ACC112 (cell line): ENCODE measurements at regions not wholly inside any gene's neighbourhood (a gene's known extent, or its start where the extent isn't known, plus 50 kb on each side); places are given as distances from the start of the nearest gene placed in this dataset.
A peak's percentile ranks its signal among the peaks of the same experiment; 100 is the strongest.

Experiments
- H2AFZ ChIP-seq: fragments of 200-600 bp; sonication (generic); one replicate; pipeline ENCODE4 v1.6.0; 2017; ENCODE audit warnings: antibody characterized with exemption, low read length; ENCODE audit not compliant: unreplicated experiment
- H3K27ac ChIP-seq: fragments of 200-600 bp; sonication (generic); 2 replicates; pipeline ENCODE4 v1.5.1; 2014; ENCODE audit warnings: low read depth, mild to moderate bottlenecking, antibody characterized with exemption, low read length, moderate library complexity
- H3K27me3 ChIP-seq: fragments of 200-600 bp; sonication (generic); 2 replicates; pipeline ENCODE4 v1.6.1; 2014; ENCODE audit warnings: mild to moderate bottlenecking, antibody characterized with exemption, low read length, moderate library complexity, mixed read lengths; ENCODE audit not compliant: insufficient read depth
- H3K36me3 ChIP-seq: fragments of 200-600 bp; sonication (generic); 2 replicates; pipeline ENCODE4 v1.6.1; 2016; ENCODE audit warnings: mild to moderate bottlenecking, antibody characterized with exemption, low read length, moderate library complexity, mixed read lengths; ENCODE audit not compliant: insufficient read depth
- H3K4me1 ChIP-seq: fragments of 200-600 bp; sonication (generic); one replicate; pipeline ENCODE4 v1.6.1; 2016; ENCODE audit warnings: low read length, mixed read lengths; ENCODE audit not compliant: insufficient read depth, unreplicated experiment, control insufficient read depth
- H3K4me3 ChIP-seq: fragments of 200-600 bp; sonication (generic); 2 replicates; pipeline ENCODE4 v1.5.1; 2014; ENCODE audit warnings: mild to moderate bottlenecking, low read depth, low read length
- H3K79me2 ChIP-seq: fragments of 200-600 bp; sonication (generic); one replicate; pipeline ENCODE4 v1.6.0; 2016; ENCODE audit warnings: low read length; ENCODE audit not compliant: control insufficient read depth, unreplicated experiment, insufficient read depth

DNA sequence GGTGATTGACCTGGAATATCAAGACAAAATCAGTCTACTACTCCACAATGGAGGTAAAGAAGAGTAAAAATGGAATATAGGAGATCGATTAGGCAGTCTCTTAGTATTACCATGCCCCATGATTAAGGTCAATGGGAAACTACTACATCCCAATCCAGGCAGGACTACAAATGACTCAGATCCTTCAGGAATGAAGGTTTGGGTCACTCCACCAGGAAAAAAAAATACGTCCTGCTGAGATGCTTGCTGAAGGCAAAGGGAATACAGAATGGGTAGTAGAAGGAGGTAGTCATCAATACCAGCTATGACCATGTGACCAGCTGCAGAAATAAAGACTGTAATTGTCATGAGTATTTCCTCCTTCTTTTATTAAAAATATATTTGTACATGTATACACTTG, 103.4 kb upstream of the NPAS2 start:
- Histone ChIP-seq H3K27me3 (peaks cover 20% of the 10 kb centered on the region), H3K4me3 (no peak overlapping the region), H3K27ac (no peak overlapping the region), H2AFZ (no peak overlapping the region), H3K79me2 (no peaks in the 10 kb centered on the region), H3K4me1 (no peaks in the 10 kb centered on the region), H3K36me3 (no peaks in the 10 kb centered on the region)

GRCh38 chr2:100718065-100718629, 101.8 kb upstream of the NPAS2 start:
- H3K4me3 ChIP-seq = no peak overlapping the region
- H3K4me1 ChIP-seq = no peaks in the 10 kb centered on the region
- H3K36me3 ChIP-seq = no peaks in the 10 kb centered on the region
- peaks cover 29% of the 10 kb centered on the region for H3K27me3 ChIP-seq
- H3K79me2 ChIP-seq = no peaks in the 10 kb centered on the region
- H3K27ac ChIP-seq = no peak overlapping the region
- H2AFZ ChIP-seq = no peak overlapping the region

DNA sequence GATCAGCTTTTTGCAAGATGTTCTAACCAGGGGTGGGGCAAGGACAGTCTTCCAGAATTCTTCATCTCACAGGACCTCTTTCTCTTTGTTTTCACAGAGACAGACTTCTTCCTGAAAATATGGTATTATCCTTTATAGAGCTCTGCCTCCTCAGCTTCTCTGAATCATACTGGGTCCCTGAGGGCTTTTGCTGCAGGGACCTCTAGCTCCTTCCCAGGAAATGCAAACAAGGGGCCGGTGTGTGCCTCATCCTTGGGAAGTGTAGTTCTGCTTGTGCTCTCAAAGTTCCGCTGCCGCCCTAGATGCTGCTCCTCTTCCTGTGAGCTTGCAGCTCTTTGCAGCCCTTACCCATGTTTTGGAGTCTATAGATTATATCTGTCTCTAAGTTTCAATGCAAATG, 99.5 kb upstream of the NPAS2 start:
- H3K27ac ChIP-seq = no peak overlapping the region
- H3K36me3 ChIP-seq = no peaks in the 10 kb centered on the region
- H3K4me1 ChIP-seq = no peaks in the 10 kb centered on the region
- H3K27me3 ChIP-seq = peaks cover 40% of the 10 kb centered on the region
- H2AFZ ChIP-seq = no peak overlapping the region
- no peaks in the 10 kb centered on the region for H3K79me2 ChIP-seq
- H3K4me3 ChIP-seq = no peak overlapping the region

DNA sequence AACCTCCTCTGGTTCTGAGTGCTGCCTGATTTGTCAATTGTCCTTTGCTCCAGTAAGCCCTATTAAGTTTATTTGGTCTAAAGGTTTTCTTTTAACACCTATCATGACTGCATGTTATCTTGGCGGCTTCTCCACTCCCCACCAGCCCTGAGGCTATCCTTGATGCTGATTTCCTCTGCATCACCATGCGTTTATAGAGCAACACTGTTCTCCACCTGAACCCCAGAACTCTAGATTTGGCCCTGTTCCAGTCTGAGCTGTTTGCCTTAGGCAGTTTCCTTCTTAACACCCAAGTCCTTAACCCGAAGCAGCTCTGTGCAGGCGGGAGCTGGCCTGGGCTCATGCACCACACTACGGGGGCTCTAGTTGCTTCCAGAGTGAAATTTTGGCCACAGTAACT, 98.2 kb upstream of the NPAS2 start:
- no peak overlapping the region for H3K4me3 ChIP-seq
- no peaks in the 10 kb centered on the region for H3K36me3 ChIP-seq
- no peak overlapping the region for H3K27ac ChIP-seq
- no peaks in the 10 kb centered on the region for H3K79me2 ChIP-seq
- no peak overlapping the region for H2AFZ ChIP-seq
- H3K27me3 ChIP-seq = peaks cover 40% of the 10 kb centered on the region
- H3K4me1 ChIP-seq = no peaks in the 10 kb centered on the region

DNA sequence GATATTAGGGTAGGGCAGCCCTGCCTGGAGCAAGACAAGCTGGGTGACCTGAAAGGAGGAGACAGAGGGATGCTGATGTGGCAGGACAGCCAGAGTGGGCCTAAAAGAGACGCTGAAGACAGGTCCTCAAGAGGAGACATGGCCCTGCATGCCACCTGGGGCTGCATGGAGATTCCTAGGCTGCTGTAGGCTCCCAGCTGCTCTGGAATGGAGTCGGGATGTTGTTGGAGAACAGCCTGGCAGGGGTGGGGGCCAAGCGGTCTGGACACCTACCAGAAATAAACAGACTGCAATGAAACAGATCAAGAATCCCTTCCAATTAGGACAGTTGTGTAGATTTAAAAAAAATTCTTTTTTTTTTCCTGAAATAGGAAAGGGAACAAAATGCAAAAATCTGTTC, 97.8 kb upstream of the NPAS2 start:
- Histone ChIP-seq H2AFZ (no peak overlapping the region), H3K4me3 (no peak overlapping the region), H3K4me1 (no peaks in the 10 kb centered on the region), H3K79me2 (no peaks in the 10 kb centered on the region), H3K27me3 (peaks cover 40% of the 10 kb centered on the region), H3K27ac (no peak overlapping the region), H3K36me3 (no peaks in the 10 kb centered on the region)

GRCh38 chr2:100726866-100727265, 93.1 kb upstream of the NPAS2 start:
- peaks cover 9% of the 10 kb centered on the region for H3K4me1 ChIP-seq
- no peak overlapping the region for H2AFZ ChIP-seq
- H3K27ac ChIP-seq = no peak overlapping the region
- H3K79me2 ChIP-seq = no peaks in the 10 kb centered on the region
- no peak overlapping the region for H3K4me3 ChIP-seq
- peaks cover 17% of the 10 kb centered on the region; the same call in 1 of the 2 replicates for H3K27me3 ChIP-seq
- no peaks in the 10 kb centered on the region for H3K36me3 ChIP-seq

GRCh38 chr2:100730290-100730868, 89.6 kb upstream of the NPAS2 start:
- H3K27me3 ChIP-seq = no peaks in the 10 kb centered on the region
- no peaks in the 10 kb centered on the region for H3K79me2 ChIP-seq
- no peak overlapping the region for H3K4me3 ChIP-seq
- H3K36me3 ChIP-seq = no peaks in the 10 kb centered on the region
- H2AFZ ChIP-seq = no peak overlapping the region
- peaks cover 34% of the 10 kb centered on the region for H3K4me1 ChIP-seq
- no peak overlapping the region for H3K27ac ChIP-seq

DNA sequence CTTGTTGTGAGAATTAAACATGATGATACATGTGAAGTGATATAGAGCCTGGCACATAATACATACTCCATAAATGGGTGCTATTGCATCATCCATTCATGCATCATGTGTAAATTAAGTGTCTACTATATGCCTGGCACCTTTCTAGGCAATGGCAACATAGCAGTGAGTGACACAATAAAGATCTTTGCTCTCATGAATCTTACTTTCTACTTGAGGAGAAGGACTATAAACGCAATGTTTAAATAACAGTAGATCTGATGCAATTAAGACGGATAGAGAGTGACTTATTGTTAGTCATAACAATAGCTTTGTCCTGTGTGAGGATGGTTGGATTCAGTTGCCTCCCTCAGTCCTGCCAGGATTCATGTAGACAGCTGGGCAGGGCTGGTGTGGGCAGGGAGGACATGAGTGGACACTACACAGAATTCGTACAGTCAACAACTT, 88.4 kb upstream of the NPAS2 start:
- Histone ChIP-seq H2AFZ (no peak overlapping the region), H3K27me3 (no peaks in the 10 kb centered on the region), H3K27ac (peak overlapping the region; percentile 67), H3K36me3 (no peaks in the 10 kb centered on the region), H3K4me1 (peaks cover 34% of the 10 kb centered on the region), H3K79me2 (no peaks in the 10 kb centered on the region), H3K4me3 (no peak overlapping the region)

- Histone ChIP-seq H3K27ac (peak overlapping the region; percentile 78), H3K79me2 (no peaks in the 10 kb centered on the region), H3K4me1 (peaks cover 34% of the 10 kb centered on the region), H3K36me3 (no peaks in the 10 kb centered on the region), H2AFZ (peak overlapping the region; percentile 3), H3K4me3 (peak overlapping the region; percentile 11), H3K27me3 (no peaks in the 10 kb centered on the region)
Observed at GRCh38 chr2:100733391-100734187, 86.3 kb upstream of the NPAS2 start.

- H3K4me1 ChIP-seq = peaks cover 30% of the 10 kb centered on the region
- no peaks in the 10 kb centered on the region for H3K79me2 ChIP-seq
- H3K36me3 ChIP-seq = no peaks in the 10 kb centered on the region
- no peaks in the 10 kb centered on the region for H3K27me3 ChIP-seq
- no peak overlapping the region for H2AFZ ChIP-seq
- no peak overlapping the region for H3K4me3 ChIP-seq
- no peak overlapping the region for H3K27ac ChIP-seq
Observed at GRCh38 chr2:100736121-100736915, 83.6 kb upstream of the NPAS2 start.
